HCT116 (cell line): ENCODE measurements at regions not wholly inside any gene's neighbourhood (a gene's known extent, or its start where the extent isn't known, plus 50 kb on each side); places are given as distances from the start of the nearest gene placed in this dataset.

Source experiments
- ATAC-seq: fragments of 200-7000 bp; cut with Tn5 transposase; 2 replicates; pipeline ENCODE4 v1.9.1; 2020; ENCODE audit warnings: mild to moderate bottlenecking, moderate library complexity
- BruUV-seq: library from RNA; stranded (reverse); fragments of 400-500 nt; replicated peaks from 2 replicates; lab custom pipeline; 2021; lab: Mats Ljungman, UMichigan
- CTCF ChIA-PET: fragments of 300-600 bp; sonication (Branson Sonifier 250); formaldehyde crosslinking; loops from one replicate; lab custom pipeline; 2021; ENCODE audit warnings: antibody characterized with exemption; lab: Charles Lee
- POLR2A ChIA-PET: fragments of 300-600, 350-600 bp; sonication (Branson Sonifier 250); formaldehyde crosslinking; loops from one replicate; lab custom pipeline; 2021; ENCODE audit warnings: antibody characterized with exemption; lab: Charles Lee
- RAD21 ChIA-PET, 2 experiments: fragments of 300-600 bp; sonication (Branson Sonifier 250); formaldehyde crosslinking; loops; one replicate each; lab custom pipeline; 2023; ENCODE audit warnings: low total read pairs in 2 of 2; ENCODE audit not compliant: uncharacterized antibody in 2 of 2, unreplicated experiment in 2 of 2, low non-redundant PET in 1 of 2; lab: Charles Lee
- DNase-seq: peaks from one replicate; pipeline ENCODE4 v3.0.0-alpha.2; 2010; ENCODE audit warnings: low read depth, low spot score
- H2AFZ ChIP-seq: fragments of 200-600 bp; shearing (Covaris generic), sonication (generic); 2 replicates; pipeline ENCODE4 v1.6.1; 2017; ENCODE audit warnings: low read depth, mixed run types, mixed read lengths, antibody characterized with exemption, low read length; ENCODE audit not compliant: poor library complexity, severe bottlenecking
- H3K27ac ChIP-seq: 2 replicates; pipeline ENCODE4 v1.5.1; 2012; ENCODE audit warnings: low read depth, low read length
- H3K27me3 ChIP-seq: fragments of 200-600 bp; sonication (generic); 2 replicates; pipeline ENCODE4 v1.6.1; 2016; ENCODE audit warnings: mixed run types, low read length, mixed read lengths; ENCODE audit not compliant: insufficient read depth
- H3K36me3 ChIP-seq, 2 experiments: fragments of 200-500 bp in 1 of 2; fragments of 200-600 bp in 1 of 2; sonication (Bioruptor generic) in 1 of 2; sonication (generic) in 1 of 2; 2 replicates each; pipeline versions ENCODE4 v1.5.1 to v1.6.1; 2014 to 2016; ENCODE audit warnings: low read length in 2 of 2, inconsistent platforms in 1 of 2, mixed read lengths in 1 of 2, mixed run types in 1 of 2; ENCODE audit not compliant: insufficient read depth in 2 of 2, control insufficient read depth in 1 of 2
- H3K4me1 ChIP-seq, 2 experiments: fragments of 200-600 bp in 1 of 2; sonication (generic) in 1 of 2; 2 replicates each; pipeline versions ENCODE4 v1.5.1 to v1.6.1; 2012 to 2017; ENCODE audit warnings: low read length in 2 of 2, inconsistent platforms in 1 of 2, mild to moderate bottlenecking in 1 of 2, mixed read lengths in 1 of 2, mixed run types in 1 of 2, moderate library complexity in 1 of 2; ENCODE audit not compliant: insufficient read depth in 2 of 2, control insufficient read depth in 1 of 2
- H3K4me2 ChIP-seq: fragments of 200-600 bp; sonication (generic); 2 replicates; pipeline ENCODE4 v1.6.1; 2017; ENCODE audit warnings: mixed run types, low read length, mixed read lengths
- H3K4me3 ChIP-seq, 2 experiments: fragments of 200-600 bp in 1 of 2; sonication (generic) in 1 of 2; replicated peaks in 1 of 2; 2 replicates each; pipeline ENCODE4 v1.5.1; 2011 to 2016; ENCODE audit warnings: low read length in 2 of 2, control low read depth in 1 of 2, low read depth in 1 of 2, mild to moderate bottlenecking in 1 of 2, mixed read lengths in 1 of 2, mixed run types in 1 of 2
- H3K79me2 ChIP-seq: fragments of 200-600 bp; sonication (generic); 2 replicates; pipeline ENCODE4 v1.6.1; 2017; ENCODE audit warnings: mild to moderate bottlenecking, mixed run types, low read length, moderate library complexity, mixed read lengths; ENCODE audit not compliant: insufficient read depth
- H3K9ac ChIP-seq: fragments of 200-600 bp; sonication (generic); 2 replicates; pipeline ENCODE4 v1.6.1; 2016; ENCODE audit warnings: low read length, mixed read lengths
- H3K9me2 ChIP-seq: fragments of 200-600 bp; sonication (generic), shearing (Covaris generic); 2 replicates; pipeline ENCODE4 v1.6.1; 2017; ENCODE audit warnings: mixed run types, mild to moderate bottlenecking, moderate library complexity; ENCODE audit not compliant: insufficient read depth
- H3K9me3 ChIP-seq, 2 experiments: fragments of 200-500 bp in 1 of 2; fragments of 200-600 bp in 1 of 2; sonication (Bioruptor generic) in 1 of 2; sonication (generic) in 1 of 2; 2 replicates each; pipeline ENCODE4 v1.6.1; 2014 to 2017; ENCODE audit warnings: low read length in 2 of 2, mixed read lengths in 2 of 2, inconsistent platforms in 1 of 2, low read depth in 1 of 2, mild to moderate bottlenecking in 1 of 2, mixed run types in 1 of 2, moderate library complexity in 1 of 2; ENCODE audit not compliant: control insufficient read depth in 1 of 2, insufficient read depth in 1 of 2
- H4K20me1 ChIP-seq: fragments of 200-600 bp; sonication (generic), shearing (Covaris generic); 2 replicates; pipeline ENCODE4 v1.6.1; 2017; ENCODE audit warnings: mixed run types, mild to moderate bottlenecking, moderate library complexity; ENCODE audit not compliant: insufficient read depth
- ATF3 ChIP-seq: IDR thresholded peaks from 2 replicates; pipeline ENCODE4 v1.6.1; 2012
- CBX3 ChIP-seq: IDR thresholded peaks from 2 replicates; pipeline ENCODE4 v1.6.1; 2012; ENCODE audit warnings: low read depth
- CEBPB ChIP-seq: IDR thresholded peaks from 2 replicates; pipeline ENCODE4 v1.6.1; 2012; ENCODE audit warnings: low read depth
- ELF1 ChIP-seq: IDR thresholded peaks from 2 replicates; pipeline ENCODE4 v1.6.1; 2012; ENCODE audit warnings: low read depth, borderline replicate concordance
- EZH2 ChIP-seq: fragments of 200-600 bp; sonication (generic); IDR thresholded peaks from 2 replicates; pipeline ENCODE4 v1.6.1; 2017; ENCODE audit warnings: antibody characterized with exemption, mixed run types
- POLR2A ChIP-seq: IDR thresholded peaks from 2 replicates; pipeline ENCODE4 v1.7.0; 2011; ENCODE audit warnings: borderline replicate concordance; ENCODE audit not compliant: insufficient read depth, insufficient read length; ENCODE audit errors: extremely low read depth
- REST ChIP-seq: IDR thresholded peaks from 2 replicates; pipeline ENCODE4 v1.6.1; 2012; ENCODE audit warnings: low read depth
- SIN3A ChIP-seq: IDR thresholded peaks from 2 replicates; pipeline ENCODE4 v1.6.1; 2012; ENCODE audit warnings: low read depth
- SP1 ChIP-seq: IDR thresholded peaks from 2 replicates; pipeline ENCODE4 v1.6.1; 2012; ENCODE audit warnings: low read depth
- TCF7L2 ChIP-seq: IDR thresholded peaks from 2 replicates; pipeline ENCODE4 v1.7.0; 2011; ENCODE audit warnings: borderline replicate concordance, inconsistent platforms; ENCODE audit not compliant: insufficient read depth, insufficient read length; ENCODE audit errors: extremely low read depth
- YY1 ChIP-seq: IDR thresholded peaks from 2 replicates; pipeline ENCODE4 v1.6.1; 2011; ENCODE audit warnings: low read length, low read depth, moderate library complexity, mild to moderate bottlenecking; ENCODE audit not compliant: insufficient replicate concordance; ENCODE audit errors: extremely low read depth
- ZNF274 ChIP-seq: fragments of 200-500 bp; sonication (Bioruptor generic); IDR thresholded peaks from 2 replicates; pipeline ENCODE4 v1.6.1; 2014; ENCODE audit warnings: mild to moderate bottlenecking, low read depth, low read length, inconsistent platforms
- intact Hi-C: fragments of 100-400 bp; cut with micrococcal nuclease; formaldehyde crosslinking; loops from 2 replicates; pipeline ENCODE4 v1.10.0; 2022

- Histone ChIP-seq H3K9ac (no peak overlapping the region), H2AFZ (no peak overlapping the region), H3K4me2 (no peak overlapping the region), H3K4me3 (no peak overlapping the region), H3K36me3 (no peaks in the 10 kb centered on the region), H4K20me1 (no peaks in the 10 kb centered on the region), H3K4me1 (no peaks in the 10 kb centered on the region), H3K9me2 (no peaks in the 10 kb centered on the region), H3K27me3 (no peaks in the 10 kb centered on the region), H3K27ac (no peak overlapping the region), H3K9me3 (no peaks in the 10 kb centered on the region), H3K79me2 (no peaks in the 10 kb centered on the region)
- CTCF ChIA-PET, result no interaction called here
- intact Hi-C loops, result no loop called here
- ATAC-seq (no peak), DNase-seq (no peak)
- POLR2A ChIA-PET, result no interaction called here
- TF ChIP-seq POLR2A (no peak), CEBPB (no peak), EZH2 (no peak), ELF1 (no peak), SIN3A (no peak), ZNF274 (no peak), SP1 (no peak), REST (no peak), CBX3 (no peak), TCF7L2 (no peak), YY1 (no peak), ATF3 (no peak)
- RAD21 ChIA-PET, result no interaction called here
- BruUV-seq, result no TSS peak
Observed at GRCh38 chr1:68588304-68588703, 91.4 kb upstream of the DEPDC1 start.
